Fibroblast of skin of abdomen (primary cell): ENCODE measurements at regions not wholly inside any gene's neighbourhood (a gene's known extent, or its start where the extent isn't known, plus 50 kb on each side); places are given as distances from the start of the nearest gene placed in this dataset.
"Not testable (repeated sequence)": the region's sequence is repeated elsewhere in the genome, so short reads cannot be mapped to it uniquely, and the experiment has no call there.

Experiments
- DNase-seq: peaks from one replicate; pipeline ENCODE4 v3.0.0-alpha.2; 2013

DNA sequence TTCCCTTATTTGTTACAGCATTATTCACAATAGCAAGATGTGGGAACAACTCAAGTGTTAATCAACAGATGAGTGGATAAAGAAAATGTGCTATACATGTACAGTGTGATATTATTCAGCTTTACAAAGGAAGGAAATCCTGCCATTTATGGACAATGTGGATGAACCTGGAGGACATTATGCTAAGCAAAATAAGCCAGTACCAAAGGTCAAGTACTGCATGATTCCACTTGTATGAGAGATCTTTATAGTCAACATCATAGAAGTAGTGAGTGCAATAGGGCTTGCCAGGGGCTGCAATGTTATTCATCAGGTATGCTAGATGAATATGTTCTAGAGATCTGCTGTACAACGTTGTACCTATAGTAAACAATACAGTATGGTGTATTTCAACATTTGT lies 138.5 kb upstream of the AGR3 start:
- no peak for DNase-seq

GRCh38 chr7:17021205-17021604 lies 139.4 kb upstream of the AGR3 start:
- no peak for DNase-seq

- DNase-seq, result no peak
Measured at GRCh38 chr7:17022920-17023319, 141.1 kb upstream of the AGR3 start.

DNA sequence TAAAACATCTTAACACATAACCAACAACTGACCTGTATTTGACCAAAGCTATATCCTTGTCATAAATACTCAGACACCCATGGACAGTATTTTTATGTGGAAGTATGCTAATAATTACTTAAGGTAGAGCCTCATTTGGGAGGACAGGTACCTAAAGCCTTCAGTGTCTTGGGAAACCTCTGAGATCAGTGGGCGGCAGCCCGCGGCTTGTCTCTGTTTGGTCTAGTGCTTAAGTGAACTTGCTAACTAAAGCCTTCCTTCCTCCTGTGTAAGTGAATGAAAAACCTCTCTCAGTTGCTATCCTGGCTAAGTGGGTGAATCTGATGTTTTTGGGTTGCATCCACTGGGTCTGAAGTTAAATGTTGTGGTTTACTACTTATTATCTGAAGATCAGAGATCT lies 144.5 kb upstream of the AGR3 start:
- DNase-seq, result no peak

GRCh38 chr7:17027143-17027788 lies 145.5 kb upstream of the AGR3 start:
- DNase-seq, result no peak

DNA sequence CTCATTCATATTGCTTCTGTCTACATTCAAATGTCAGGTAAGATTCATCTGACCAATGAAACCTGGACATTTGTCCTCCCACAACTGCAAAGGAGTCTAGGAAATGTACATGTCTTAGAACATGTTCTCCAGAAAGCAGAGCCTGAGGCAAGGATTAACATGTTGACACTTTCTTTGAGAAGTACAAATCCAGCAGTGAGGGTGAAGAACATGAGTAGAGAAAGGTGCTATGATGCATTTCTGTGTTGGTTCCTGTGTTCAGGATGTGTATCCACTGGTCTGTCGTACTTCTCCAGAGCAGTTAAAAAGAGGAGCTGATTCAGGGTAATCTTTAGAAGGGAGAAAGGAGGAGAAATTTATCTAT lies 146.0 kb upstream of the AGR3 start:
- DNase-seq, result no peak

DNA sequence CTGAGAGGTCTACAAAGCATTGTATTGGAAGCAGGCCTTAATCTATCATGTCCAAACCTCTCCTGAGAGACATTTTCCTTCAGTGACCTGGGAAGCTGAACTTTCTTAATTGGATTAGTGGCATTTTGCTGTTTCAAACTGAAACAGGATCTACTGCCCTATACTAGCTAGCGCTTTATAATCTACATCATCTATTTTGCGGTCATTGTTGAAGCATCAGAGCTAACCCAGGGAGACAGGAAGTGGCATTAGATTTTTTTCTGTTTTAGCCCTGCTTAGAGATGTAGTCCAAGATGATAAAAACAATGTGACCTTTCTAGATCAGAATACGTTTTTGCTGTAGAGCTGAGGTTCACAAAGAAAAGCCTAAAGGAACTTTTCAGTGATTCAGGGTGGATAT lies 147.4 kb upstream of the AGR3 start:
- DNase-seq, result no peak

GRCh38 chr7:17030559-17030958 lies 148.8 kb upstream of the AGR3 start:
- no peak for DNase-seq

DNA sequence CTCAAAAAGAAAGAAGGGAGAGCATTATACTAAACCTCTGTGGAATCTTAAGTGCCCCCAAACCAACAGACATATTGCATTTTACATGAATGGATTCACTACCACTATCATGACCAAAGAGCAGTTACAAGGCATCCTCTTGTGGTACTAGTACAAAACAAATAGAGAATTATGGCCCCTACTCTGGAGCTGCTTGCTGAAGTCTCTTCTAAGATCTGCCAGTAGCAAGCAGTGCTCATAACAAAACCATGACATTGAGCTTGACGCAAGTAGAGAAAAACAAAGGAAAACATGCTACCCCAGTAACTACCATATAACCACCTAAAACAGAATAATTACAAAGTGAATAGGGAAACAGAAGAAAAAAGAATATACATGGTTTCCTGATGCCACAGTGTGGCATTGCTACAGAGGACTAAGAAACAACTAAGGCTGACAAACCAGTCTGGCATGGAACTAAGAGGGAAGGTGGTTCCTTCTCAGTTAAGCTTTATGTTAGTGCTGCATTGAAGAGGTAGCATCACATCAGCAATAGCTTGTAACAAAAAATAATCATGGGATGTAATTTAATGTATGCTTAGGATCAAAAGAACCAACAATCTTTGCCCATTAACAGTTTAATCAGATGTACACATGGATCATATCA lies 150.2 kb upstream of the AGR3 start:
- DNase-seq, result no peak

DNA sequence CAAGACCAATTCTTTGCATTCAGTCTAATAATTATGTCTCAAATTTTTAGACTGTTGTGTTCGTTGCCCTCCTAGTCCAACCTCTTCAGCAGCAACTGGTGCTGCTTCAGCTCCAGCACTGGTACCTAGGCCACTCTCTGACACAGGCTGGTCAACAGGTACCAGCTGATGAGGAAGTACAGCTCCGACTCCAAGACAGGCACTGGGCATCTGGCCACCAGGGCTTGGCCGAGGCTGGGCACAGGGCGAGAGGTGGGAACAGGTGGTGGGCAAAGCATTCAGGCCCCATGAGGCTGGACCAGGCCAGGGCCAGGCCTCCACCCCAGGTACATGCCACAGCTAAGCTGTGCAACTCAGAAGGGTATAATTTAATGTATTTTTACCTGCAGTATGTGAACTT lies 151.5 kb upstream of the AGR3 start:
- no peak for DNase-seq

GRCh38 chr7:17036584-17036983 lies 154.8 kb upstream of the AGR3 start:
- DNase-seq, result no peak

DNA sequence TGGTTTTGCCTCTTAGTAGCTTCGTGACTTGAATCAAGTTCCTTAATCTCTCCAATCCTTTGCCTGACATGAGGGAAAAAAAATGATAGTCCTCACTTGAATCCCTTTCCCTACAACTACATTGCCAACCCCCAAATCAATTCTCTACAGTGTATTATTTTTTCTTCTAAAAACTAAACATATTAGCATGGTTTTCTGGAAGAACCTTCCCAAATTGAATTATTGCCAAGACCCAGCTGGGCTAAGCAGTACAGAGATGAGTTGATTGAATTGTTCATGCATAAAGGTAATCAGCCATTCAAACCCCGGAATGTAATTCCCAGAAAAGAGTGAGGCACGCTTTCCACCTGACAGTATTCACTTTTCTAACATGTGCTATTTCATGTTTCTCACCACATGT lies 155.6 kb upstream of the AGR3 start:
- no peak for DNase-seq

- DNase-seq, result no peak
Measured at GRCh38 chr7:17038160-17038782, 156.5 kb upstream of the AGR3 start.

GRCh38 chr7:17038783-17039170 lies 157.0 kb upstream of the AGR3 start:
- DNase-seq, result no peak

DNA sequence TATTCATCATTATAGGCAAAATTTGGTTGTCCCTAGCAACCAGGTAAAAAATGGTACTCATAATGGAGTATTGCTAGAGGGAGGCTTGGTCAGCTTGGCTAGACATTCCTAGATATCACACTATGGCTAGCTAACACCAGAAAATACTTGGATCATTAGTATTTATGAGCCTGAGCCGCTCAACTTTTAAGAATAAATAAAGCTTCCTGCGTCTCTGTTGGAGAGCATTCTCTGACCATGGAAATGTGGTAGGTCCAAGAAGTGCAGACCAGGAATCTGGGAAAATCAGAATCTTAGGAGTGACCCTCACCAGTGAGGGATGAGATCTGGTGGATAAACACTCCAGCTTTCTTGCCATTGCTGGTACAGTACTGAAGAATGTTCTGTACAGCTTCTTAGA lies 157.6 kb upstream of the AGR3 start:
- DNase-seq, result no peak

GRCh38 chr7:17040716-17041115 lies 158.9 kb upstream of the AGR3 start:
- no peak for DNase-seq

DNA sequence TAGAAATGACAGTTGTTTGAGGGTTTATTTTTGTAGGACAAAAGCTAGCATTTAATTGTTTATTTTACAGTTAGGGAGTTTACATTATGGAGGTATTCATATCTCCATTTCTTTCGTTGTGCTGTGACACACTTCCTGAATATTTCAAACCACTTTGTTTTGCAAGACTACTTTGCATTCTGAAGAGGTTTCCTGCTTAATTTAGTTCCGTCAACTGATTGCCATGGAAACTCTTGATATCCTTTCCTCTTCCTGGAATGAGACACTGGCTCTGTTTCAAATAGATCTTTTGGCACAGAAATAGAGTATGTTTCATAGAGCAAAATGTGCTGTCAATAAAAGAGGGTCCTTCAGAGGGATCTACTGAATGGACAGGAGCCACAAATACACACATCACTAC lies 159.5 kb upstream of the AGR3 start:
- DNase-seq, result peak; percentile 85

DNA sequence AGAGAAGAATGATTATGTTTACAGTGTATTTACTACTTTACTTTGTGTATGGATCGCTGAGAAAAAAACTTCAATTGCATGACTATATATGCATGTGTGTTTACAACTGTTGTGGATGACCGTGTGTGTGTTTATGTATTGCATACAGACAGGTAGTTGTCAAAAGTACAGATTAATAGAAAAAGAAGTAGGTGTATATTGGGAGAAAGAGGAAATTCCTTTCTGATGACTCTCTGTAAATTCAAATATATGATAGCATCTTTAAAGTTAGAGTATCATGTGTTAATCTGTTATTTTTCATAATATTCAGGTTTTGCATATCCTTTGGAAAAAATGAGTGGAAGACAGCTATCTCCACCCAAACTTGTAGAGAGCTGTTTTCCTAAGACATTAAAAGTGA lies 160.4 kb upstream of the AGR3 start:
- no peak for DNase-seq

DNA sequence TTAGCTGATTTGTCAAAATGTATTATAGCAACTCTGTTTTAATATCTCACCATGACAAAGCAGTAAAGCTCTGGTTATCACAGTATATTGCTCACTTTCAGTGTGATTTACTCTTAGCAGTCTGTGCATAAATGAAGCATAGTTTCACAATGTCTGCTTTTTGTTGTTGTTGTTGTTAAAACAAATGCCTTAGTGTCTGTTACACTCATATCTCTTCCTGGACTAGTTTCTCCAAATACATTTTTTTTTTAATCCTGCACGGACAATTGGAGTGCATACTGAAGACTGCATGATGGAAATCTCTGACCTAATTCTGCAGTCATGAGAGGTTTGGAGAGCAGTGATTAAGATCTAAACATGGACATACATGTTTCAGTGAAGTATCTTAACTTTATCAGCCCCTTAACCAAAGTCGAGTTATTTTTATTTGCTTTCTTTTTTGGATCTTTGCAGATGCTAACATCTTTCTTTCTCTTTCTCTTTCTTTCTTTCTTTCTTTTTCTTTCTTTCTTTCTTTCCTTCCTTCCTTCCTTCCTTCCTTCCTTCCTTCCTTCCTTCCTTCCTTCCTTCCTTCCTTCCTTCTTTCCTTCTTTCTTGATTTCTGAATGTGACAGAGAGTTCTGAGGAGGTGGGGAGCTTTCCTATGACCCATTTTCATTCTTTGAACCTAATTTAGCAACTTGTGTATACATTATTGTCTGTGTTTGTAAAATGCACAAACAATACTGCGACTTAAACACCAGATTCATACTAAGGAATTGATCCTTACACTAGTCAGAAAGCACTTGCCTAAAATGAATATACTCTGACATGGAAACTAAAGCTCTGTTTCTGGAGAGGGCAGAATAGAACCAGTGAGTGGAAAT lies 161.5 kb upstream of the AGR3 start:
- peak; percentile 12 for DNase-seq

GRCh38 chr7:17044396-17044795 lies 162.6 kb upstream of the AGR3 start:
- no peak for DNase-seq

- no peak for DNase-seq
Measured at GRCh38 chr7:17044861-17045260, 163.1 kb upstream of the AGR3 start.

GRCh38 chr7:17046259-17046658 lies 164.5 kb upstream of the AGR3 start:
- DNase-seq, result no peak

DNA sequence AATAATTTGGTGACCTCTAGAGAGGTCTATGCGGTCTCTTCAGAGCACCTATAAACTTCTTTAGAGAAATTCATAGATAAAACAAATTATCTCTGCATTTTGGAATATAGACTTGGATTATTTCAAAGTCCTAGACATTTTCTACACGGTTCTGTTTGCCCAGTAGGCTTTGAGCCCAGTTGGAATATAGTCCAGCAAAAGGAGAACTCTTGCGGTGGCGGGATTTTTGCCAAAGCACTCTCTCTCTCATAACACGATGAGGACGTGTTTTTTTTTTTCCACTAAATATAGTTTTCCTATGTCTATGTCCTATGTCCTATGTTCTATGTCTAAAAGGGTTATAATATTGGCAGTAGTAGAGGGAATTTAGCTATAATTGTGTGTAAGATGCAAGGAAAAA lies 164.9 kb upstream of the AGR3 start:
- DNase-seq, result no peak

DNA sequence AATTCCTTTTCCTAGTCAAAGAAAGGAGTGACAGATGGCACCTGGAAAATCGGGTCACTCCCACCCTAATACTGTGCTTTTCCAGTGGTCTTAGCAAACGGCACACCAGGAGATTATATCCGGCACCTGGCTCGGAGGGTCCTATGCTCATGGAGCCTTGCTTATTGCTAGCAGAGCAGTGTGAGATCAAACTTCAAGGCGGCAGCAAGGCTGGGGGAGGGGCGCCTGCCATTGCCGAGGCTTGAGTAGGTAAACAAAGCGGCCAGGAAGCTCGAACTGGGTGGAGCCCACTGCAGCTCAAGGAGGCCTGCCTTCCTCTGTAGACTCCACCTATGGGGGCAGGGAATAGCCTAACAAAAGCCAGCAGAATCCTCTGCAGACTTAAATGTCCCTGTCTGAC lies 171.4 kb upstream of the AGR3 start:
- DNase-seq, result not testable (repeated sequence)
